Keratinocyte (primary cell): ENCODE measurements at regions not wholly inside any gene's neighbourhood (a gene's known extent, or its start where the extent isn't known, plus 50 kb on each side); places are given as distances from the start of the nearest gene placed in this dataset.

Experiments
- EZH2 ChIP-seq: IDR thresholded peaks from one replicate; pipeline ENCODE4 v1.6.1; 2012; ENCODE audit warnings: inconsistent platforms, mild to moderate bottlenecking, low read length, moderate library complexity
- TF ChIP-seq, protein P1 (sequence below), 3 experiments: IDR thresholded peaks in 1 of 3; conservative IDR thresholded peaks in 1 of 3; optimal IDR thresholded peaks in 1 of 3; 2 replicates in 2 of 3; 3 replicates in 1 of 3; pipeline versions ENCODE3 to v1.5.1; 2011; ENCODE audit warnings: low read length in 3 of 3, mild to moderate bottlenecking in 3 of 3, moderate library complexity in 2 of 3, control low read depth in 1 of 3, inconsistent platforms in 1 of 3; ENCODE audit not compliant: insufficient read depth in 2 of 3; ENCODE audit errors: extremely low read depth in 1 of 3

DNA sequence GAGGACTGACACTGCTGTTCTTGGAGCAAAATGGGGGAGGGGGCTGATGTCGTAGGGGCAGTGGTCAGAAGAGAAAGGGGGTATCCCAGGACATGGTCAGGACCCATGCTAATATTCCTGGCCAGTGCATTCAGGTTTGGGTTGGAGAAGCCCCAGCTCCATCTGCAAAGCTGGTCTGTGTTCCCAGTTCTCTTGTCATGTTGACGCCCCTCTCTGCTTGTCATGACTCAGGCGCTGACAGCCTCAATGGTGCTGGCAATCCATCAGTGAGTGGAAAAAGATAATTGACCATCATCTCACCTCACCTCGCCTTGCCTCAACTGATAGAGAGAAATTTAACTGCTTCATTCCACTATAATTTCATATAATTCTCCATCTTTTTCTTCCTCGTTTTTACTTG lies 283.1 kb upstream of the CADM1 start:
- TF ChIP-seq, protein P1, sequence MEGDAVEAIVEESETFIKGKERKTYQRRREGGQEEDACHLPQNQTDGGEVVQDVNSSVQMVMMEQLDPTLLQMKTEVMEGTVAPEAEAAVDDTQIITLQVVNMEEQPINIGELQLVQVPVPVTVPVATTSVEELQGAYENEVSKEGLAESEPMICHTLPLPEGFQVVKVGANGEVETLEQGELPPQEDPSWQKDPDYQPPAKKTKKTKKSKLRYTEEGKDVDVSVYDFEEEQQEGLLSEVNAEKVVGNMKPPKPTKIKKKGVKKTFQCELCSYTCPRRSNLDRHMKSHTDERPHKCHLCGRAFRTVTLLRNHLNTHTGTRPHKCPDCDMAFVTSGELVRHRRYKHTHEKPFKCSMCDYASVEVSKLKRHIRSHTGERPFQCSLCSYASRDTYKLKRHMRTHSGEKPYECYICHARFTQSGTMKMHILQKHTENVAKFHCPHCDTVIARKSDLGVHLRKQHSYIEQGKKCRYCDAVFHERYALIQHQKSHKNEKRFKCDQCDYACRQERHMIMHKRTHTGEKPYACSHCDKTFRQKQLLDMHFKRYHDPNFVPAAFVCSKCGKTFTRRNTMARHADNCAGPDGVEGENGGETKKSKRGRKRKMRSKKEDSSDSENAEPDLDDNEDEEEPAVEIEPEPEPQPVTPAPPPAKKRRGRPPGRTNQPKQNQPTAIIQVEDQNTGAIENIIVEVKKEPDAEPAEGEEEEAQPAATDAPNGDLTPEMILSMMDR (optimal IDR thresholded peaks at IDR 0.05 in 1 of 3, IDR thresholded peaks at IDR 0.05 in 1 of 3, conservative IDR thresholded peaks at IDR 0.05 in 1 of 3; ENCODE audit: extremely low read depth in 1 of 3, insufficient read depth in 2 of 3, low read length in 3 of 3), result no peak
- TF ChIP-seq EZH2, result no peak
